ENCODE measurements at regions not wholly inside any gene's neighbourhood (a gene's known extent, or its start where the extent isn't known, plus 50 kb on each side); places are given as distances from the start of the nearest gene placed in this dataset.

DNA sequence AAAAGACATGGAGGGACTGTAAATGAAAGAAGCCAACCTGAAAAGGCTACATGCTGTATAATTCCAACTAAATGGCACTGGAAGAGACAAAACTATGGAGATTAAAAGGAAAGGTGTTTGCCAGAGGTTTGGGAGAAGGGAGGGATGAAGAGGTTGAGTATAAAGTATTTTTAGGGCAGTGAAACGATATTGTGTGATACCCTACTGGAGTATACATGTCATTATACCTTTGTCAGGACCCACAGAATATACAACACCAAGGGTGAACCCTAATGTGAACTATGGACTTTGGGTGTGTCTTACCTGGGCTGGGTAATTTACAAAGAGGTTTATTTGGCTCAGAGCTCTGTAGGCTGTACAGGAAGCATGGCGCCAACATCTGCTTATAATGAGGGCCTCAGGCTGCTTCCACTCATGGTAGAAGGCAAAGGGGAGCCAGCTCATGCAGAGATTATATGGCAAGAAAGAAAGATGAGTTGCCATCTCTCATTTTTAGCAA, 73.4 kb downstream of the CD2 start:
- TF ChIP-seq POLR2A (IDR thresholded peaks at IDR 0.05): no peak
- TF ChIP-seq, protein P1, sequence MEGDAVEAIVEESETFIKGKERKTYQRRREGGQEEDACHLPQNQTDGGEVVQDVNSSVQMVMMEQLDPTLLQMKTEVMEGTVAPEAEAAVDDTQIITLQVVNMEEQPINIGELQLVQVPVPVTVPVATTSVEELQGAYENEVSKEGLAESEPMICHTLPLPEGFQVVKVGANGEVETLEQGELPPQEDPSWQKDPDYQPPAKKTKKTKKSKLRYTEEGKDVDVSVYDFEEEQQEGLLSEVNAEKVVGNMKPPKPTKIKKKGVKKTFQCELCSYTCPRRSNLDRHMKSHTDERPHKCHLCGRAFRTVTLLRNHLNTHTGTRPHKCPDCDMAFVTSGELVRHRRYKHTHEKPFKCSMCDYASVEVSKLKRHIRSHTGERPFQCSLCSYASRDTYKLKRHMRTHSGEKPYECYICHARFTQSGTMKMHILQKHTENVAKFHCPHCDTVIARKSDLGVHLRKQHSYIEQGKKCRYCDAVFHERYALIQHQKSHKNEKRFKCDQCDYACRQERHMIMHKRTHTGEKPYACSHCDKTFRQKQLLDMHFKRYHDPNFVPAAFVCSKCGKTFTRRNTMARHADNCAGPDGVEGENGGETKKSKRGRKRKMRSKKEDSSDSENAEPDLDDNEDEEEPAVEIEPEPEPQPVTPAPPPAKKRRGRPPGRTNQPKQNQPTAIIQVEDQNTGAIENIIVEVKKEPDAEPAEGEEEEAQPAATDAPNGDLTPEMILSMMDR (IDR thresholded peaks at IDR 0.05): no peak
